A673 (cell line): ENCODE measurements at regions not wholly inside any gene's neighbourhood (a gene's known extent, or its start where the extent isn't known, plus 50 kb on each side); places are given as distances from the start of the nearest gene placed in this dataset.

ENCODE experiments used
- BruUV-seq: library from RNA; stranded (reverse); fragments of 400-500 nt; replicated peaks from 2 replicates; lab custom pipeline; 2021; lab: Mats Ljungman, UMichigan
- CTCF ChIA-PET: fragments of 300-600 bp; sonication (Branson Sonifier 250); formaldehyde crosslinking; loops from one replicate; lab custom pipeline; 2022; ENCODE audit warnings: antibody characterized with exemption; lab: Charles Lee
- POLR2A ChIA-PET: fragments of 300-600 bp; sonication (Branson Sonifier 250); formaldehyde crosslinking; loops from one replicate; lab custom pipeline; 2022; ENCODE audit warnings: antibody characterized with exemption; ENCODE audit not compliant: low non-redundant PET; lab: Charles Lee
- DNase-seq: peaks from one replicate; pipeline ENCODE4 v3.0.0-alpha.2; 2015; ENCODE audit warnings: low spot score
- H3K27ac ChIP-seq: fragments of 200-600 bp; sonication (generic); 2 replicates; pipeline ENCODE4 v1.5.1; 2016; ENCODE audit warnings: mixed run types, low read depth, mild to moderate bottlenecking, mixed read lengths, antibody characterized with exemption, low read length; ENCODE audit not compliant: poor library complexity, severe bottlenecking
- H3K27me3 ChIP-seq: fragments of 200-600 bp; sonication (generic); replicated peaks from 2 replicates; pipeline ENCODE4 v1.6.1; 2017; ENCODE audit warnings: mixed run types, low read depth, mild to moderate bottlenecking, mixed read lengths, antibody characterized with exemption, low read length; ENCODE audit not compliant: insufficient read depth, poor library complexity
- H3K36me3 ChIP-seq: fragments of 200-600 bp; sonication (generic); 2 replicates; pipeline ENCODE4 v1.6.1; 2016; ENCODE audit warnings: mixed run types, mild to moderate bottlenecking, mixed read lengths, antibody characterized with exemption, low read length; ENCODE audit not compliant: insufficient read depth, poor library complexity, severe bottlenecking
- H3K4me1 ChIP-seq: fragments of 200-600 bp; sonication (generic); 2 replicates; pipeline ENCODE4 v1.6.1; 2017; ENCODE audit warnings: mixed run types, mild to moderate bottlenecking, mixed read lengths, antibody characterized with exemption, low read length; ENCODE audit not compliant: insufficient read depth, poor library complexity, severe bottlenecking
- H3K4me3 ChIP-seq: fragments of 200-600 bp; sonication (generic); 2 replicates; pipeline ENCODE4 v1.5.1; 2016; ENCODE audit warnings: low read depth, mixed run types, mild to moderate bottlenecking, mixed read lengths, low read length; ENCODE audit not compliant: poor library complexity, severe bottlenecking
- H3K9me3 ChIP-seq: fragments of 200-600 bp; sonication (generic); 2 replicates; pipeline ENCODE4 v1.6.1; 2016; ENCODE audit warnings: mixed run types, low read depth, mild to moderate bottlenecking, mixed read lengths, antibody characterized with exemption, low read length; ENCODE audit not compliant: poor library complexity, severe bottlenecking
- CTCF ChIP-seq: fragments of 300-800, 200-600 bp; sonication (generic); conservative IDR thresholded peaks from 2 replicates; pipeline ENCODE4 v1.5.1; 2017; ENCODE audit warnings: low read depth, mild to moderate bottlenecking, antibody characterized with exemption, low read length, moderate library complexity, mixed read lengths
- EZH2 ChIP-seq: fragments of 200-600 bp; sonication (generic); IDR thresholded peaks from 2 replicates; pipeline ENCODE4 v1.6.1; 2017; ENCODE audit warnings: borderline replicate concordance, low read depth, mild to moderate bottlenecking, mixed read lengths, antibody characterized with exemption, low read length; ENCODE audit not compliant: poor library complexity, severe bottlenecking
- intact Hi-C: fragments of 100-400 bp; cut with micrococcal nuclease; formaldehyde crosslinking; loops from one replicate; pipeline ENCODE4 v1.10.0; 2022; ENCODE audit not compliant: unreplicated experiment

GRCh38 chr18:2417861-2418610 is 153.3 kb downstream of the METTL4 start:
- no peaks in the 10 kb centered on the region for H3K9me3 ChIP-seq
- no peak overlapping the region for H3K4me3 ChIP-seq
- no peaks in the 10 kb centered on the region for H3K36me3 ChIP-seq
- CTCF ChIA-PET = no interaction called here
- peaks cover under 1% of the 10 kb centered on the region for H3K4me1 ChIP-seq
- TF ChIP-seq EZH2 = no peak
- TF ChIP-seq CTCF = no peak
- DNase-seq = no peak
- intact Hi-C loops = no loop called here
- peaks cover 76% of the 10 kb centered on the region for H3K27me3 ChIP-seq
- no peak overlapping the region for H3K27ac ChIP-seq
- POLR2A ChIA-PET = no interaction called here
- BruUV-seq = no TSS peak

- Histone ChIP-seq H3K9me3 (no peaks in the 10 kb centered on the region), H3K4me1 (no peaks in the 10 kb centered on the region), H3K27ac (no peak overlapping the region), H3K4me3 (no peak overlapping the region), H3K36me3 (no peaks in the 10 kb centered on the region), H3K27me3 (peaks cover 60% of the 10 kb centered on the region)
- CTCF ChIA-PET = no interaction called here
- POLR2A ChIA-PET = no interaction called here
- intact Hi-C loops = no loop called here
- DNase-seq = no peak
- BruUV-seq = no TSS peak
- TF ChIP-seq CTCF (no peak), EZH2 (no peak)
Measured at GRCh38 chr18:2420367-2420766, 150.9 kb downstream of the METTL4 start.

- no peaks in the 10 kb centered on the region for H3K4me1 ChIP-seq
- H3K36me3 ChIP-seq = no peaks in the 10 kb centered on the region
- DNase-seq = no peak
- ChIA-PET POLR2A (no interaction called here), CTCF (no interaction called here)
- no peaks in the 10 kb centered on the region for H3K9me3 ChIP-seq
- no peak overlapping the region for H3K27ac ChIP-seq
- H3K27me3 ChIP-seq = peaks cover 38% of the 10 kb centered on the region
- TF ChIP-seq EZH2 = no peak
- no peak for TF ChIP-seq CTCF
- H3K4me3 ChIP-seq = no peak overlapping the region
- BruUV-seq = no TSS peak
- intact Hi-C loops = no loop called here
Measured at GRCh38 chr18:2423761-2424160, 147.5 kb downstream of the METTL4 start.
